ENCODE measurements at regions not wholly inside any gene's neighbourhood (a gene's known extent, or its start where the extent isn't known, plus 50 kb on each side); places are given as distances from the start of the nearest gene placed in this dataset.
A peak's percentile ranks its signal among the peaks of the same experiment; 100 is the strongest.

GRCh38 chr3:158882445-158882844 lies 80.6 kb downstream of the MFSD1 start:
- no peak for TF ChIP-seq CTCF (conservative IDR thresholded peaks at IDR 0.05; ENCODE audit: control insufficient read depth, insufficient read depth, low read depth, low read length)
- no peak for DNase-seq (ENCODE audit: low read depth)
- H3K4me3 ChIP-seq (ENCODE audit: control insufficient read depth, low read depth, low read length): no peak overlapping the region

- DNase-seq (ENCODE audit: low read depth): no peak
- H3K4me3 ChIP-seq (ENCODE audit: control insufficient read depth, low read depth, low read length): no peak overlapping the region
- no peak for TF ChIP-seq CTCF (conservative IDR thresholded peaks at IDR 0.05; ENCODE audit: control insufficient read depth, insufficient read depth, low read depth, low read length)
These were observed 94.9 kb downstream of the MFSD1 start for GRCh38 chr3:158896729-158897128.

- no peak overlapping the region for H3K4me3 ChIP-seq (ENCODE audit: control insufficient read depth, low read depth, low read length)
- no peak for DNase-seq (ENCODE audit: low read depth)
- no peak for TF ChIP-seq CTCF (conservative IDR thresholded peaks at IDR 0.05; ENCODE audit: control insufficient read depth, insufficient read depth, low read depth, low read length)
These were observed 104.9 kb downstream of the MFSD1 start for GRCh38 chr3:158906749-158907148.

- TF ChIP-seq CTCF (conservative IDR thresholded peaks at IDR 0.05; ENCODE audit: control insufficient read depth, insufficient read depth, low read depth, low read length): no peak
- no peak overlapping the region for H3K4me3 ChIP-seq (ENCODE audit: control insufficient read depth, low read depth, low read length)
- peak; percentile 6 for DNase-seq (ENCODE audit: low read depth)
These were observed 106.4 kb downstream of the MFSD1 start for GRCh38 chr3:158908187-158908734.

- TF ChIP-seq CTCF (conservative IDR thresholded peaks at IDR 0.05; ENCODE audit: control insufficient read depth, insufficient read depth, low read depth, low read length): no peak
- DNase-seq (ENCODE audit: low read depth): peak; percentile 72
- H3K4me3 ChIP-seq (ENCODE audit: control insufficient read depth, low read depth, low read length): no peak overlapping the region
These were observed 108.0 kb downstream of the MFSD1 start for GRCh38 chr3:158909870-158910269.

GRCh38 chr3:158911586-158911985 lies 109.7 kb downstream of the MFSD1 start:
- DNase-seq (ENCODE audit: low read depth): no peak
- TF ChIP-seq CTCF (conservative IDR thresholded peaks at IDR 0.05; ENCODE audit: control insufficient read depth, insufficient read depth, low read depth, low read length): no peak
- H3K4me3 ChIP-seq (ENCODE audit: control insufficient read depth, low read depth, low read length): no peak overlapping the region

- no peak overlapping the region for H3K4me3 ChIP-seq (ENCODE audit: control insufficient read depth, low read depth, low read length)
- peak; percentile 12 for DNase-seq (ENCODE audit: low read depth)
- peak; percentile 15 for TF ChIP-seq CTCF (conservative IDR thresholded peaks at IDR 0.05; ENCODE audit: control insufficient read depth, insufficient read depth, low read depth, low read length)
These were observed 110.3 kb downstream of the MFSD1 start for GRCh38 chr3:158912188-158912587.

All from fibroblast of mammary gland (primary cell).